HG03135 (cell line): ENCODE measurements at regions not wholly inside any gene's neighbourhood (a gene's known extent, or its start where the extent isn't known, plus 50 kb on each side); places are given as distances from the start of the nearest gene placed in this dataset.

Experiments
- ATAC-seq: cut with Tn5 transposase; IDR thresholded peaks from one replicate; pipeline ENCODE4 v1.9.1; 2021; ENCODE audit warnings: mild to moderate bottlenecking, moderate library complexity; ENCODE audit not compliant: unreplicated experiment

GRCh38 chr3:135460273-135460672 lies 505.3 kb upstream of the PPP2R3A start:
- no peak for ATAC-seq

- ATAC-seq: no peak
Measured at GRCh38 chr3:135471911-135472310, 493.6 kb upstream of the PPP2R3A start.

GRCh38 chr3:135473449-135473848 lies 492.1 kb upstream of the PPP2R3A start:
- ATAC-seq: no peak

GRCh38 chr3:135487261-135487660 lies 478.3 kb upstream of the PPP2R3A start:
- ATAC-seq: no peak

- ATAC-seq: no peak
Measured at GRCh38 chr3:135490219-135490915, 475.2 kb upstream of the PPP2R3A start.

GRCh38 chr3:135491491-135492205 lies 473.9 kb upstream of the PPP2R3A start:
- ATAC-seq: no peak

GRCh38 chr3:135495891-135496290 lies 469.6 kb upstream of the PPP2R3A start:
- no peak for ATAC-seq

GRCh38 chr3:135497979-135498378 lies 467.5 kb upstream of the PPP2R3A start:
- no peak for ATAC-seq

GRCh38 chr3:135499426-135499825 lies 466.1 kb upstream of the PPP2R3A start:
- no peak for ATAC-seq

- ATAC-seq: no peak
Measured at GRCh38 chr3:135500034-135500433, 465.5 kb upstream of the PPP2R3A start.

GRCh38 chr3:135503065-135503759 lies 462.3 kb upstream of the PPP2R3A start:
- ATAC-seq: no peak

GRCh38 chr3:135503760-135504686 lies 461.5 kb upstream of the PPP2R3A start:
- ATAC-seq: peak; percentile 79

- ATAC-seq: no peak
Measured at GRCh38 chr3:135513106-135514059, 452.1 kb upstream of the PPP2R3A start.

GRCh38 chr3:135514060-135514448 lies 451.5 kb upstream of the PPP2R3A start:
- ATAC-seq: no peak

- ATAC-seq: no peak
Measured at GRCh38 chr3:135516143-135516542, 449.4 kb upstream of the PPP2R3A start.

- no peak for ATAC-seq
Measured at GRCh38 chr3:135528413-135529015, 437.0 kb upstream of the PPP2R3A start.

- ATAC-seq: no peak
Measured at GRCh38 chr3:135532021-135532420, 433.5 kb upstream of the PPP2R3A start.

- ATAC-seq: no peak
Measured at GRCh38 chr3:135538123-135538522, 427.4 kb upstream of the PPP2R3A start.

- no peak for ATAC-seq
Measured at GRCh38 chr3:135539351-135539750, 426.2 kb upstream of the PPP2R3A start.
